ENCODE measurements at regions not wholly inside any gene's neighbourhood (a gene's known extent, or its start where the extent isn't known, plus 50 kb on each side); places are given as distances from the start of the nearest gene placed in this dataset.

DNA sequence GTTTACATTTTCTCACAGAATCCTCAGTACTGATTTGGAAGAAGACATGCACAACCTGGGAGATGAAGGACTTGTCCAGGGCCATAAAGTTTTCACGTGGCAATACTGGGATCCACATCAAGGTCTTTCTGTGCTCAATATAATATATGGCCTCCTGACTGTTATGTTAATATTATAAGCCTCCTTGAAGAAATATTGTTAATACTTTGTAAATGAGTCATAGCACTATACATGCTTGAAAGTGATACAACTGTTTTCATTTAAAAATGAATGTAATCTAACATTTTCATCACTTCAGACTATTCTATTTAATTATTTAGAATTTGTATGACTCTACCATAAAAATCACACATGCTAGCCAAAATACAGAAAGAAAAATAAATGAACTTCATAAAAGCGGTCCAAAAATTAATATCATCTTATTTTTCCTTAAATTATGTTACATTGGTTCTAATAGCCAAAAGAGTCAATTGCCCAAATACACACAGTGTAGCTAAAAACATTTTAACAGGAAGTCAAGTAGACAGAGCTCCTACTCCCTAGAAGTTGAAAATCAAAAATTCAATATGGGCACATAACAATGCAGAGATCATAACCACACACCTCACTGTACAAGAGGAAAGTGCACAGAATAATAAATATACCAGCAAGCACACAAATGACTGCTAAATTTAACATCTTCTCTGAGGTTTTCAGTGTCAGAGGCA, 188.0 kb upstream of the HDDC2 start:
- Mint-ChIP-seq H3K27me3 (ENCODE audit: low read depth) (no peaks in the 10 kb centered on the region), H3K9me3 (peaks cover 3% of the 10 kb centered on the region), H3K4me1 (peaks cover 8% of the 10 kb centered on the region), H3K36me3 (no peaks in the 10 kb centered on the region), H3K27ac (no peak overlapping the region), H3K4me3 (no peak overlapping the region)
- DNase-seq (ENCODE audit: low spot score in 2 of 2, unreplicated experiment in 2 of 2) = no peak
- TF ChIP-seq, protein P1, sequence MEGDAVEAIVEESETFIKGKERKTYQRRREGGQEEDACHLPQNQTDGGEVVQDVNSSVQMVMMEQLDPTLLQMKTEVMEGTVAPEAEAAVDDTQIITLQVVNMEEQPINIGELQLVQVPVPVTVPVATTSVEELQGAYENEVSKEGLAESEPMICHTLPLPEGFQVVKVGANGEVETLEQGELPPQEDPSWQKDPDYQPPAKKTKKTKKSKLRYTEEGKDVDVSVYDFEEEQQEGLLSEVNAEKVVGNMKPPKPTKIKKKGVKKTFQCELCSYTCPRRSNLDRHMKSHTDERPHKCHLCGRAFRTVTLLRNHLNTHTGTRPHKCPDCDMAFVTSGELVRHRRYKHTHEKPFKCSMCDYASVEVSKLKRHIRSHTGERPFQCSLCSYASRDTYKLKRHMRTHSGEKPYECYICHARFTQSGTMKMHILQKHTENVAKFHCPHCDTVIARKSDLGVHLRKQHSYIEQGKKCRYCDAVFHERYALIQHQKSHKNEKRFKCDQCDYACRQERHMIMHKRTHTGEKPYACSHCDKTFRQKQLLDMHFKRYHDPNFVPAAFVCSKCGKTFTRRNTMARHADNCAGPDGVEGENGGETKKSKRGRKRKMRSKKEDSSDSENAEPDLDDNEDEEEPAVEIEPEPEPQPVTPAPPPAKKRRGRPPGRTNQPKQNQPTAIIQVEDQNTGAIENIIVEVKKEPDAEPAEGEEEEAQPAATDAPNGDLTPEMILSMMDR (IDR thresholded peaks at IDR 0.05; ENCODE audit: unreplicated experiment) = no peak

DNA sequence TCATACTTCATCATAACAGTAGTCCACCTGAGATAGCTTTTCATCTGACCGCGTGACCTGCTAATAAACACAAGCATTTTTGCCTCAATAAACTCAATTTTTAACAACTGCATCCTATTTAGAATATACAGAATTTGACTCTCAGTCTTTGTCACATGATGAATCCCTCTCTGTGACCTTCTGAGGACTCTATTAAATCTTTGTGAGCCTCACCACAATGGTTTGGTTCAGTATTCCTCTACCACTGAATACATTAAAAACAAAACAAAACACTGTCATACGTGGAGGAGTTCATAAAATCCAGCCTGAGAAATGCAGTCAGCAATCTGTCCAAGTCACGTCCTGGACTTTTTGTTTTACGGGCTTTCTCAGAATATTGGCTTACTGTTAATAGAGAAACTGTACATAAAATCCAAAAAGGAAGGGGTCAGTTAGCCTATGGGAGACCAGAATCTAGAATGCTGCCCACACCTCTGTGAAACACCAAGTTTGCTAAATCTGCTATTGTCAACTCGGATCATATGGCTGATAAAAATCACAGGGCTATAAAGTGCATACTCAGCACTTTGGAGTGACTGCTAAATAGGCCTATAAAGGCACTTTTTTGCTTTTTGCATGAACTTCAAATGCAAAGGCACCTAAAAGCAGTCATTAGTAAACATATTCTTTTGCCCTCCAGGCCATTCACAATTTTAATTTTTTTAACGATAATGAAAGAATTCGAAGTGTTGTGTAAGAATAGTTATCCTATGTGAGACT, 190.3 kb upstream of the HDDC2 start:
- Mint-ChIP-seq H3K4me3 (no peak overlapping the region), H3K27me3 (ENCODE audit: low read depth) (no peaks in the 10 kb centered on the region), H3K9me3 (peaks cover 3% of the 10 kb centered on the region), H3K36me3 (no peaks in the 10 kb centered on the region), H3K27ac (no peak overlapping the region), H3K4me1 (peaks cover 8% of the 10 kb centered on the region)
- TF ChIP-seq, protein P1 (IDR thresholded peaks at IDR 0.05; ENCODE audit: unreplicated experiment) = no peak
- DNase-seq (ENCODE audit: low spot score in 2 of 2, unreplicated experiment in 2 of 2) = no peak

DNA sequence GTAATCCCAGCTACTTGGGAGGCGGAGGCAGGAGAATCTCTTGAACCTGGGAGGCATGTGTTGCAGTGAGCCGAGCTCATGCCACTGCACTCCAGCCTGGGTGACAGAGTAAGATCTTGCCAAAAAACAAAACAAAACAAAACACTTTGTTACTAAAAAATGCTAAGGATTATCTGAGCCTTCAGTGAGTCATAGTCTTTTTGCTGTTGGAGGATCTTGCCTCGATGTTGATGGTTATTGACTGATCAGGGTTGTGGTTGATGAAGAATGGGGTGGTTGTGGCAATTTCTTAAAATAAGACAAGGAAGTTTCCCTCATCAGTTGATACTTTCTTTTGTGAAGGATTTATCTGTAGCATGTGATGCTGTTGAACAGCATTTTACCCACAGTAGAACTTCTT, 196.8 kb upstream of the HDDC2 start:
- TF ChIP-seq, protein P1 (IDR thresholded peaks at IDR 0.05; ENCODE audit: unreplicated experiment) = no peak
- Mint-ChIP-seq H3K9me3 (no peaks in the 10 kb centered on the region), H3K27me3 (ENCODE audit: low read depth) (no peaks in the 10 kb centered on the region), H3K4me1 (no peaks in the 10 kb centered on the region), H3K36me3 (no peaks in the 10 kb centered on the region), H3K27ac (no peak overlapping the region), H3K4me3 (no peak overlapping the region)
- DNase-seq (ENCODE audit: low spot score in 2 of 2, unreplicated experiment in 2 of 2) = no peak

DNA sequence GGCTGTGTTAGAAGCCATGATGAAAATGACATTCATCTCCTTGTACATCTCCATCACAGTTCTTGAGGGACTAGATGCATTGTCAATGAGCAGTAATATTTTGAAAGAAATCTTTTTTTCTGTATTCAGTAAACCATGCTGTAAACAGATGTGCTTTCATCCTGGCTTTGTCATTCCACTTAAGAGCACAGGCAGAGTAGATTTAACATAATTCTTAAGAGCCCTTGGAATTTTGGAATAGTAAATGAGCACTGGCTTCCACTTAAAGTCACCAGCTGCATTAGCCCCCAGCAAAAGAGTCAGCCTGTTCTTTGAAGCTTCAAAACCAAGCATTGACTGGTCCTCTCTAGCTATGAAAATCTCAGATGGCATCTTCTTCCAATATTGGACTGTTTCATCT, 197.8 kb upstream of the HDDC2 start:
- H3K36me3 Mint-ChIP-seq = no peaks in the 10 kb centered on the region
- H3K4me1 Mint-ChIP-seq = no peaks in the 10 kb centered on the region
- no peak overlapping the region for H3K27ac Mint-ChIP-seq
- no peak for DNase-seq (ENCODE audit: low spot score in 2 of 2, unreplicated experiment in 2 of 2)
- TF ChIP-seq, protein P1 (IDR thresholded peaks at IDR 0.05; ENCODE audit: unreplicated experiment) = no peak
- no peaks in the 10 kb centered on the region for H3K27me3 Mint-ChIP-seq (ENCODE audit: low read depth)
- no peaks in the 10 kb centered on the region for H3K9me3 Mint-ChIP-seq
- no peak overlapping the region for H3K4me3 Mint-ChIP-seq

DNA sequence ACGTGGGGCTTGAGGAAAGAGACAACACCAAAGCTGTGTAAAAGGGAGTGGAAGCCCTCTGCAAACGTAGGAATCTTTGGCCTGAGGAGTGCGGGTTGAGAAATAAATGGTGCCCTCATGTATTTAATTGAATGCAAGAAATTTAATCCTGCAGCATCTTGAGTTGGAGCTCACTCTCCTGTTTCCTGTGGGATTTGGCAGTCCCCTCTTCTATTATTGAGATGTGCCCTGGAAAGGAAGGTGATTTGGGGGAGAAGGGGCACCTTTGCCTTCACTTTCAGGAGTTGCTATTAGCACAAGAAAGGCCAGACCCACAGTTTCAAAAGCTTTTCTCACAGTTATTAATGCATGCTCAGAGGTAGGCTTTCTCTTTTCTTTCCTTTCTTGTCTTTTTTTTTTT, 201.4 kb upstream of the HDDC2 start:
- no peak overlapping the region for H3K4me3 Mint-ChIP-seq
- TF ChIP-seq, protein P1 (IDR thresholded peaks at IDR 0.05; ENCODE audit: unreplicated experiment) = no peak
- H3K36me3 Mint-ChIP-seq = no peaks in the 10 kb centered on the region
- no peaks in the 10 kb centered on the region for H3K27me3 Mint-ChIP-seq (ENCODE audit: low read depth)
- peaks cover 5% of the 10 kb centered on the region for H3K9me3 Mint-ChIP-seq
- DNase-seq (ENCODE audit: low spot score in 2 of 2, unreplicated experiment in 2 of 2) = no peak
- H3K4me1 Mint-ChIP-seq = peaks cover 5% of the 10 kb centered on the region
- H3K27ac Mint-ChIP-seq = no peak overlapping the region
